ENCODE measurements at regions not wholly inside any gene's neighbourhood (a gene's known extent, or its start where the extent isn't known, plus 50 kb on each side); places are given as distances from the start of the nearest gene placed in this dataset.

DNA sequence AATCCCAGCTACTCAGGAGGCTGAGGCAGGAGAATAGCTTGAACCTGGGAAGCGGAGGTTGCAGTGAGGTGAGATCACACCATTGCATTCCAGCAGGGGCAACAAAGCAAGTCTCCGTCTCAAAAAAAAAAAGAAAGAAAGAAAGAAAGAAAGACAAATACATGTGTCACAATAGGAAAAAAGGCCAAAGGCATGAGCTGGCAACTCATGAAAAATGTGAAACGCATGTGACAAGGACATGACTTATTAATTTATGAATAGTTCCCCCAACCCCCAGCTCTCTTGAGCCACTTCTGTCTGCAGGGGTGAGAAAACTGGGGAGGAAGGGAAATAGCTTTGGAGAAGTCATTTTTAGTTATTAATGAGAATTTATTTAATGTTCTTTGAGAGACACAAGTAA, 120.6 kb downstream of the AIPL1 start:
- Histone ChIP-seq H3K4me3 (no peak overlapping the region), H3K27ac (no peak overlapping the region), H3K4me1 (replicated peaks in 1 of 2) (no peaks in the 10 kb centered on the region)
- in situ Hi-C loops (cut with MboI; ENCODE audit: low pct_unique_long_range_greater_than_20kb in 2 of 9, low sequenced_read_pairs in 9 of 9, unreplicated experiment in 9 of 9): no loop called here
- no peak for ATAC-seq (replicated peaks in 6 of 8)
- 8 to 100% (median 57%) methylated on average over 1 to 3 of the region's 3 CpGs; no CpG with 5 or more reads in 1 of the 10 experiments for WGBS, 10 experiments

DNA sequence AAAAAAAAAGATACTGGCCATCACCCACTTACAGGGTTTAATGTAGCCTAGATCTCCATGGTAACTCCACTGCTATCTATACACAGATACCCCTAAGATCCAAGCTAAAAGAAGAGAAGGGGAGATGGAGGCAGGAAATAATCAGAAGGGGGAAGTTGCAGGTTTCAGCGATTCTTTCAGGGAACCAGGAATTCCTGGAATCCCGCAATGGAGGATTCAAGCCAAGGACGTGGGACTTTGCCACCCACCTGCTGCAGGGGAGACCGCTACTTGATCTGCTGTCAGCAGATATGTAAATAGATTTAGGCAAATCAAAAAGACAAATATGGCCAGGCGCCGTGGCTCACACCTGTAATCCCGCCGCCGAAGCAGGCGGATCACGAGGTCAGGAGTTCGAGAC, 121.1 kb downstream of the AIPL1 start:
- Histone ChIP-seq H3K4me3 (no peak overlapping the region), H3K27ac (no peak overlapping the region), H3K4me1 (replicated peaks in 1 of 2) (no peaks in the 10 kb centered on the region)
- WGBS, 10 experiments: 75 to 100% (median 92%) methylated on average over 1 to 10 of the region's 12 CpGs; no CpG with 5 or more reads in 5 of the 10 experiments
- in situ Hi-C loops (cut with MboI; ENCODE audit: low pct_unique_long_range_greater_than_20kb in 2 of 9, low sequenced_read_pairs in 9 of 9, unreplicated experiment in 9 of 9): no loop called here
- ATAC-seq (replicated peaks in 6 of 8): no peak

DNA sequence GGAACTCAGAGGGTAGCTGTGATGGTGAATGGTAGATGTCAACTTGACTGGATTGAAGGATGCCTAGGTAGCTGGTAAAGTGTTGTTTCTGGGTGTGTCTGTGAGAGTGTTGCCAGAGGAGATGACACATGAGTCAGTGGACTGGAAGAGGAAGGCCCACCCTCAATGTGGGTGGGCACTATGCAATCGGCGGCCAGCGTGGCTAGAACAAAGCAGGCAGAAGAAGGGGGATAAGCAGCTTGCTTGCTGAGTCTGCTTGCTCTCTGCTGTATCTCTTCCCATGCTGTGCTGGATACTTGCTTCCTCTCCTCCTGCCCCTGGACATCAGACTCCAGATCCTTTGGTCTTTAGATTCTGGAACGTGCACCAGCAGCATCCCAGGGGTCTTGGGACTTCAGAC, 128.1 kb downstream of the AIPL1 start:
- Histone ChIP-seq H3K4me3 (no peak overlapping the region), H3K4me1 (replicated peaks in 1 of 2) (no peaks in the 10 kb centered on the region), H3K27ac (no peak overlapping the region)
- ATAC-seq (replicated peaks in 6 of 8): peak in 4 of 8 experiments; percentile 27 to 65 (median 44)
- in situ Hi-C loops (cut with MboI; ENCODE audit: low pct_unique_long_range_greater_than_20kb in 2 of 9, low sequenced_read_pairs in 9 of 9, unreplicated experiment in 9 of 9): no loop called here
- WGBS, 10 experiments: 0 to 38% (median 27%) methylated on average over 1 to 4 of the region's 4 CpGs; no CpG with 5 or more reads in 4 of the 10 experiments

DNA sequence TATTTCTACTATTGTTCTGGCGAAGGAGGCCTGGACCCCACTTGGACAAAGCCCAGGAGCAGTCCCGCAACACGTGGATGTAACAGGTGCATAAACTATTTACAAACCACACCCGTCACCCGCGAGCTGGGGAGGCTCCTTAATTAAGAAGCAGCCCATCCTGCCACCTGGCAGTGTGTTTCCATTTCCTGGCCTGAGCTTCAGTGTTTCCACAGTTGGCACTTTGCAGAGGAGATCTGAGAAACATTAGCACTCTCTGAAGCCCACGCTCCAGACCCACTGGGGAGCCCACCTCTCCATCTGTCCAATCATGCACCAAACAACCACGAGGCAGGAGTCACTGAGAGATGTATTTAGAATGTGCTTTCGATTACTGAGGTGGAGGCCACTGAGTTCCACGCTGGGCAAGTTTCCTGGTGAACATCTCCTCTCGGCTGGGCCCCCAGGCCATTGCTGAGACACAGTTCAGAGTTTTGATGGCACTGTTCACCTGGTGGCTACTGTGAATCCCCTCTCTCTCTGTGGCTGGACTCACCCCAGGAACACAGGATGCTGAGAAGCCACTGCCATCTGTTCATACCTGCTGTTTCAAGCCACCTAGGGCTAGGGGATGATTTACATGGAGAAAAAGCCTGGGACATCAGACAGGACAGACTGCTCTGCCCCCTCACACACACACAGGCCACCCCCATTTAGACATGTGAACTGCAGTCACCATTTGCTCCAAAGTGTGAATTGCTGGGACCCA, 129.1 kb downstream of the AIPL1 start:
- in situ Hi-C loops (cut with MboI; ENCODE audit: low pct_unique_long_range_greater_than_20kb in 2 of 9, low sequenced_read_pairs in 9 of 9, unreplicated experiment in 9 of 9): no loop called here
- ATAC-seq (replicated peaks in 6 of 8): no peak
- 0 to 80% (median 38%) methylated on average over 1 to 7 of the region's 11 CpGs; no CpG with 5 or more reads in 3 of the 10 experiments for WGBS, 10 experiments
- H3K4me3 ChIP-seq: no peak overlapping the region
- H3K4me1 ChIP-seq (replicated peaks in 1 of 2): no peaks in the 10 kb centered on the region
- no peak overlapping the region for H3K27ac ChIP-seq

DNA sequence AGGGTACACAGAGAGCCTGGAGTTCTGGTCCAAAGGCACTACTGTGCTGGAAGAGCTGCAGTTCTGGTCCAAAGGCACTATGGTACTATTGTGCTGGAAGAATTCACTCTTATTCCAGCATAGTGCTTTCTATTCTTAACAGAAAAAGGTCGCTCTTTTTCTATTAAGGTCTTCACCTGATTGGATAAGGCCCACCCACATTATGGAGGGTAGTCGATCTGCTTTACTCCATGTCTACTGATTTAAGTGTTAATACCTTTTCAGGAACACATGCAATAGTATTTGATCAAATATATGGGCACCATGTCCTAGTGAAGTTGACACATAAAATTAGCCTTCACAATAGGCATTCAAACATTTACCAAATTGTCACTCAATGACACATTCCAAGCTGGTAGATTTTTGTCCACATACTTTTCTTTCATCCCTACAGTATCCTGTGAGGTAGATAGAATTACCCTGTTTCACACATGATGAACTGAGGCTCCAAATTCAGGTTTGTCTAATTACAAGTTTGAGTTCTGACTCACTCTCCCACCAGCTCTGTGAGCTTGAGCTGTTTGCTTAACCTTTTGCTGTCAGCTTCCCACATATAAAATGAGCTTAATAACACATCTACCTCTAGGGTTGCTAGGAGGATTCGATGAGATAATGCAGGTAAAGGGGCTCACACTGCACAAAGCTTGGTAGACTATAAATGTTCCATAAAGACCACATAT, 129.9 kb downstream of the AIPL1 start:
- H3K4me3 ChIP-seq: no peak overlapping the region
- no peak for ATAC-seq (replicated peaks in 6 of 8)
- H3K4me1 ChIP-seq (replicated peaks in 1 of 2): no peaks in the 10 kb centered on the region
- 0 to 50% (median 20%) methylated on average over 1 to 2 of the region's 3 CpGs; no CpG with 5 or more reads in 1 of the 10 experiments for WGBS, 10 experiments
- no peak overlapping the region for H3K27ac ChIP-seq
- in situ Hi-C loops (cut with MboI; ENCODE audit: low pct_unique_long_range_greater_than_20kb in 2 of 9, low sequenced_read_pairs in 9 of 9, unreplicated experiment in 9 of 9): no loop called here

DNA sequence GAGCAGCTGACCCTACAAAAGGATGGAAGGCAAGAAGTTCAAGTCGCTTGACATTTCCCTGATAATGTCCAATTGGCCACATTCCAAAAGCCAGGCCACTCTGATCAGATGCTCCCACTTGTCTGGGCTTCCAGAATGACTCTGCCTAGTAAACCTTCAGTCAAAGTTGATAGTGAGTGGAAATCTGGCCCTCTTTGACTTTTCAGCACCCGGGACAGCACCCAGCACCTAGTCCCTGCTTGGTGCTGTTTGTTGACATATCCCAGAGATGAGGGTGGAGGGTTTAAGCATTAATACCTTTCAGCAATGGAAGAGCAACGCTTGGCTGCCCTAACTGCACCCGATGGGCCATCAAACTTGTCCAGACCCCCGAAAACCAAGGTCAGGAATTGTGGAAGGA, 131.3 kb downstream of the AIPL1 start:
- in situ Hi-C loops (cut with MboI; ENCODE audit: low pct_unique_long_range_greater_than_20kb in 2 of 9, low sequenced_read_pairs in 9 of 9, unreplicated experiment in 9 of 9): no loop called here
- peak in 1 of 8 experiments; percentile 31 for ATAC-seq (replicated peaks in 6 of 8)
- 0 to 10% (median 0%) methylated on average over 1 to 4 of the region's 5 CpGs; no CpG with 5 or more reads in 3 of the 10 experiments for WGBS, 10 experiments
- H3K27ac ChIP-seq: no peak overlapping the region
- no peak overlapping the region for H3K4me3 ChIP-seq
- H3K4me1 ChIP-seq (replicated peaks in 1 of 2): no peaks in the 10 kb centered on the region

DNA sequence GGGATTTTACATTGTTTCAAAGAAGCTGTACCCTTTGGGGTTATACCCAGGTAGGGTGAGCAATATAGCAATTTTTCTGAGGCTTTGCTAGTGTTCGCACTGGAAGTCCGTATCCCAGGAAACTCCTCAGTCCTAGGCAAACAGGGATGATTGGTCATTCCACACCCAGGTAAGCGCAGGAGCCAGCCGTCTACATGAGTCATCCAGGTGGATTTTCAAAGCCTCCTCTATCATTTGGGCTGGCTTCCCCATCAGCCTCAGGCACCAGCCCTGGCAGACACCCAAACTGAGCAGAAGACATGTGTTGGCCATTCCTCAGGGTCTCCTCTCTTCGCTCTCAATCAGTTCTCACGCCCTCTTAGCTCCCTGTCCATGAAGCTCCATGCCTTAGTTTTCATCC, 135.6 kb downstream of the AIPL1 start:
- Histone ChIP-seq H3K4me1 (replicated peaks in 1 of 2) (no peaks in the 10 kb centered on the region), H3K27ac (no peak overlapping the region), H3K4me3 (no peak overlapping the region)
- in situ Hi-C loops (cut with MboI; ENCODE audit: low pct_unique_long_range_greater_than_20kb in 2 of 9, low sequenced_read_pairs in 9 of 9, unreplicated experiment in 9 of 9): no loop called here
- ATAC-seq (replicated peaks in 6 of 8): no peak
- WGBS, 10 experiments: 56 to 95% (median 70%) methylated on average over 1 to 6 of the region's 6 CpGs; no CpG with 5 or more reads in 5 of the 10 experiments

DNA sequence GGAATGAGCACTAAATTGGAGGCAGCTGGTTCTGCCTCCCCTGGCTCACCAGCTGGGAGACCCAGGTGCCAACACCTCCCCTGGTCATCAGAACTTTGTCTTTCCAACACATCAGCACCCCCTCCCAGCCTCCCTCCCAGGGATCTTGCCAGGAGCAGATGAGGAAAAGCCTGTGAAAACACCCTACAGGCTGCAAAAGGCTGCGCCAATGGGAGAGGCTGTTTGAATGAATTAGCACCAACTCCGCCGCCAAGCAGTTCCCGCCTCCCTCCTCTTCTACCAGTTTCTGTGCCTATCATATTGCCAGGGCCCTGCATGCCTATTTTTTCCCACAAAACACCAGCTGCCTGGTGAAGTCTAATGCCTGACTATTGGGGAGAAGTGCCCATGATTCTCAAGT, 137.0 kb downstream of the AIPL1 start:
- Histone ChIP-seq H3K4me3 (no peak overlapping the region), H3K27ac (no peak overlapping the region), H3K4me1 (replicated peaks in 1 of 2) (no peaks in the 10 kb centered on the region)
- in situ Hi-C loops (cut with MboI; ENCODE audit: low pct_unique_long_range_greater_than_20kb in 2 of 9, low sequenced_read_pairs in 9 of 9, unreplicated experiment in 9 of 9): no loop called here
- 20 to 100% (median 65%) methylated on average over 1 to 4 of the region's 4 CpGs; no CpG with 5 or more reads in 4 of the 10 experiments for WGBS, 10 experiments
- ATAC-seq (replicated peaks in 6 of 8): no peak

DNA sequence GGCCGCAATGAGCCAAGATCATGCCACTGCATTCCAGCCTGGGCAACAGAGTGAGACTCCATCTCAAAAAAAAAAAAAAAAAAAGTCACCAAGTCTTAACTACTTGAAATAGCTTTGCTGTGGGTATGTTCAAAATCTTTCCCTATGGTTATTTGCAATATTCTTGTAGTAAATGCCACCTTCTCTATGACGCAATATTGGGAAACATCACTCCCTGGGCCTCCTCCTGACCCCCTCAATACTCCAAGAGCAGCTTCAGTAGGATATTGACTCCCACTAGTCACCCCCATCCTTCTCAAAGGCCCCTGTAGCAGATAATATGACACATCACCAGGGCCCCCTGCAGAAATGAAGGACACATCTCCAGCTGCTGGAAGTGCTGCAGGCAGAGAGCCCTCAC, 137.8 kb downstream of the AIPL1 start:
- 0 to 40% methylated on average over 1 of the region's 2 CpGs; no CpG with 5 or more reads in 8 of the 10 experiments for WGBS, 10 experiments
- Histone ChIP-seq H3K27ac (no peak overlapping the region), H3K4me3 (no peak overlapping the region), H3K4me1 (replicated peaks in 1 of 2) (no peaks in the 10 kb centered on the region)
- no peak for ATAC-seq (replicated peaks in 6 of 8)
- in situ Hi-C loops (cut with MboI; ENCODE audit: low pct_unique_long_range_greater_than_20kb in 2 of 9, low sequenced_read_pairs in 9 of 9, unreplicated experiment in 9 of 9): no loop called here

DNA sequence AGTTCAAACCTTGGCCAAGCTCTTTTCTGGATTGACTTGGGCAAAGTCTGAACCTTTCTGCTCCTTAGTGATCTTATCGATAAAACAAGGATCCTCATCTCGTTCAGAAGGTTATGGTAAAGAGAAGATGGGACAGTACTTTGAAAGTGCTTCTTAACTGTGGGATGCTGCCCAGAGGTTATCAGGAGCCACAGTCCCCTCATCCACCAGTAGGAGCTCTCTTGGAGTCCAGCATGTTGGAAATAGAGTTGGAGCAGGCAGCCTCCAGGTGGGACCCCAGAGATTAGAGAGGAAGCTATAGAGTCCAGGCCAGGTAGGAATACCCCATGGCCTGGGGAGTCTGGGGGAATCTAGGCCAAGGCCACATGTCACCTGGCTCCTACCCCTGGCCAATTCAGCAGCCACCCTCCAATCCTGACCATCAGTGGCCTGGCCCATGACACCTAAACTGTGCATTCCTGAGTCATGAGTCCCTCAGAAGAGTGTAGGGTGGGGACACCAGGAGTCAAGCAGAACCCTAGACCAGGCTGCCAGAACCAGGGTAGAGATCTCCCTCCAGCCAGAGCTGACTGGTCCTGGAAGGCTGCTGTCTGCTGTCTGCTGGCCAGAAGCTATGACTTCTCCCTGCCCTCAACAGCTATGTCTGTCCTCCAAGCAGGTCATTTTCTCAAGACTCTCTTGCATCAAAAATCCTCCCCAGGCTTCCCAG, 144.3 kb downstream of the AIPL1 start:
- Histone ChIP-seq H3K4me1 (replicated peaks in 1 of 2) (no peaks in the 10 kb centered on the region), H3K4me3 (no peak overlapping the region), H3K27ac (no peak overlapping the region)
- no peak for ATAC-seq (replicated peaks in 6 of 8)
- in situ Hi-C loops (cut with MboI; ENCODE audit: low pct_unique_long_range_greater_than_20kb in 2 of 9, low sequenced_read_pairs in 9 of 9, unreplicated experiment in 9 of 9): no loop called here
- whole genome bisulfite sequencing, 10 experiments: 0 to 80% (median 56%) methylated on average over 1 to 2 of the region's 2 CpGs; no CpG with 5 or more reads in 2 of the 10 experiments

DNA sequence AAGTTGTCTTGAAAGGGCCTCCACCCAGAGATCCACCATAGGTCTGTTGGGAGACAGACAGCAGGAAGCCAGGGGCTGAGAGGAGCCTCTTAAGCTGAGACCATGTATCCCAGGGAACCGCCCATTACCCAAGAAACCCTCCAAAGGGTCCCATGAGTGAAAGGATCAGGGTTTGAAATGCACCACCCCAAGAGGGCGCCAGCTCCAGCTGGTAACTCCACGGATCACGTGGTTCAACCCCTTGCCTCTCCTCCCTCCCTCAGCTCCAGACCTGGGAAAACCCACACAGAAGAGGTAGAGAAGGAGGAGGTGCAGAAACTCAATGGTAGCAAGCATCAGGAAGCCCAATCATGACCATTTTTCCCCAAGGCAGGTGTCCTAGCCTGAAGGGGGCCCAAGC, 148.7 kb downstream of the AIPL1 start:
- ATAC-seq (replicated peaks in 6 of 8): no peak
- H3K27ac ChIP-seq: no peak overlapping the region
- in situ Hi-C loops (cut with MboI; ENCODE audit: low pct_unique_long_range_greater_than_20kb in 2 of 9, low sequenced_read_pairs in 9 of 9, unreplicated experiment in 9 of 9): no loop called here
- H3K4me1 ChIP-seq (replicated peaks in 1 of 2): no peaks in the 10 kb centered on the region
- 0 to 63% (median 18%) methylated on average over 1 to 4 of the region's 4 CpGs; no CpG with 5 or more reads in 4 of the 10 experiments for WGBS, 10 experiments
- no peak overlapping the region for H3K4me3 ChIP-seq

DNA sequence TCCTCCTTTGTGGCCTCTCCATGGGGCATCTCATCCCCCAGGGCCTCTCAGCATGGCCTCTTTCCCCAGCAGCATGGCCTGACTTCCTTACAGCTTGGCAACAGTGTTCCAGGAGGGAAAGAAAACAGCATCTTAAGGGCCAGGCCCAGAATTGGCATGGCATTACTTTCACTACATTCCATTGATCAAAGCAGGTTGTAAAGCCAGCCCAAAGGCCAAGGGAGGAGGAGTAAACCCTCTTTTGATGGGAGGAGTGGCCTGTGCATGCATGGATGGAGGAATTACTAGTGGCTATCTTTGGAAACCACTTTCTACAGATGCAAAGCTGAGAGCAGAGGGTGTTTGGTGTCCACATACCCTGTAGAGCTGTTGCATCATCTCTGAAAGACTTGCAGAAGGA, 149.4 kb downstream of the AIPL1 start:
- no peak for ATAC-seq (replicated peaks in 6 of 8)
- Histone ChIP-seq H3K27ac (no peak overlapping the region), H3K4me3 (no peak overlapping the region), H3K4me1 (replicated peaks in 1 of 2) (no peaks in the 10 kb centered on the region)
- in situ Hi-C loops (cut with MboI; ENCODE audit: low pct_unique_long_range_greater_than_20kb in 2 of 9, low sequenced_read_pairs in 9 of 9, unreplicated experiment in 9 of 9): no loop called here

DNA sequence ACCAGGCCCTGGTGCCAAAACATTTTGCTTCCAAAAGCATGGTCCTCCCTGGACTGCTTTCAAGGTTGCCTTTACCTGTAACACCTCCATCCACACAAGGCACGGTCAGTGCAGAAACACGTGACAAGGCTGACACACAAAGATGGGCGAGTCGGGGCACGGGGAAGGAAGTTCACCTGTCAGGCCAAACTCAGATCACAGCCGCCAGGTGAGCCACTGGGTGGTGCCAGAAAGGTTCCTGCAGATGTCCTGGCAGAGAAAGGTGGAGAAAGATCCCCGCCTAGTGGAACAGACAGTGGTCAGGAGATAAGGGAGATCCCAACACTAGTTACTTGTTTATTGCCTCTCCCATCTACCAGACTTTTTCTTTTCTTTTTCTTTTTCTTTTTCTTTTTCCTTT, 155.3 kb downstream of the AIPL1 start:
- H3K4me1 ChIP-seq (replicated peaks in 1 of 2): no peaks in the 10 kb centered on the region
- 0 to 62% (median 25%) methylated on average over 2 to 6 of the region's 7 CpGs; no CpG with 5 or more reads in 3 of the 10 experiments for WGBS, 10 experiments
- H3K27ac ChIP-seq: no peak overlapping the region
- ATAC-seq (replicated peaks in 6 of 8): peak in 2 of 8 experiments; percentile 55 to 61
- in situ Hi-C loops (cut with MboI; ENCODE audit: low pct_unique_long_range_greater_than_20kb in 2 of 9, low sequenced_read_pairs in 9 of 9, unreplicated experiment in 9 of 9): no loop called here
- no peak overlapping the region for H3K4me3 ChIP-seq

All from motor neuron (in vitro differentiated cells).